Fibroblast of pulmonary artery (primary cell): ENCODE measurements at regions not wholly inside any gene's neighbourhood (a gene's known extent, or its start where the extent isn't known, plus 50 kb on each side); places are given as distances from the start of the nearest gene placed in this dataset.

ENCODE experiments used
- DNase-seq: peaks from one replicate; pipeline ENCODE4 v3.0.0-alpha.2; 2010; ENCODE audit warnings: low read depth
- H3K4me3 ChIP-seq: replicated peaks from 2 replicates; pipeline ENCODE4 v1.5.1; 2011; ENCODE audit warnings: low read depth, mild to moderate bottlenecking, control low read depth, low read length, moderate library complexity
- CTCF ChIP-seq: IDR thresholded peaks from 2 replicates; pipeline ENCODE4 v1.5.1; 2011; ENCODE audit warnings: mild to moderate bottlenecking, control low read depth, low read length, inconsistent platforms; ENCODE audit errors: missing control alignments

- DNase-seq = no peak
- H3K4me3 ChIP-seq = no peak overlapping the region
- no peak for TF ChIP-seq CTCF
These were observed 628.6 kb upstream of the CCDC54 start for GRCh38 chr3:106748472-106749262.

- DNase-seq = no peak
- no peak overlapping the region for H3K4me3 ChIP-seq
- TF ChIP-seq CTCF = no peak
These were observed 627.1 kb upstream of the CCDC54 start for GRCh38 chr3:106750092-106750491.

DNA sequence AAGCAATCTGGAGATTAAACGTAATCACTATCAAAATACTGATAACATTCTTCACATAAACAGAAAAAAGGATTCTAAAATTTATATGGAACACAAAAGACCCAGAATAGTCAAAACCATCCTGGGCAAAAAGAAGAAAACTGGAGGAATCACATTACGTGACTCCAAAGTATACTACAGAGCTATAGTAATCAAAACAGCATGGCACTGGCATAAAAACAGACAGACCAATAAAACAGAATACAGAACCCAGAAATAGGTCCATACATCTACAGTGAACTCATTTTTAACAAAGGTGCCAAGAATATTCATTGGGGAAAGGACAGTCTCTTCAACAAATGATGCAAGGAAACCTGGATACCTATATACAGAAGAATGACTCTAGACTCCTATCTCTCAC is 621.9 kb upstream of the CCDC54 start:
- no peak for TF ChIP-seq CTCF
- DNase-seq = no peak
- H3K4me3 ChIP-seq = no peak overlapping the region

- no peak overlapping the region for H3K4me3 ChIP-seq
- DNase-seq = no peak
- TF ChIP-seq CTCF = no peak
These were observed 620.3 kb upstream of the CCDC54 start for GRCh38 chr3:106756901-106757300.

GRCh38 chr3:106758459-106758858 is 618.8 kb upstream of the CCDC54 start:
- no peak overlapping the region for H3K4me3 ChIP-seq
- no peak for DNase-seq
- TF ChIP-seq CTCF = no peak

GRCh38 chr3:106759731-106760130 is 617.5 kb upstream of the CCDC54 start:
- no peak for TF ChIP-seq CTCF
- no peak overlapping the region for H3K4me3 ChIP-seq
- DNase-seq = no peak

DNA sequence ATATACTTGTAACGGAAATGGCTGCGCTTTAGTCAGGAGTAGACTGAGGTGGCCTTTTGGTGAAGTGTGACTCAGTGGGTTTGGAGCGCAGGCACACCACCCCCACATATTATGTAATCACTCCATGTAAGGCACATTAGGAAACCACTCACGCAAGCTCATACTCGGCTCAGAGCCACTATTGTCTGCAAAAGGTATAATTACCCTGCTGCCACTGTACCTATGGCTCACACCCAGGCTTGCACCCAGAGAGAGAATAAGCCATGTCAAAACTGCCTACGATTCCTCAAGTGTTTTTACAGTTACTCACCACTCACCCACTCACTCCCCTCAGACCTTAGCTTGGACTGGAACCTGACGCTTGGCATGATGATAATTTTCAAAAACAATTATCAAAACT is 611.9 kb upstream of the CCDC54 start:
- peak; percentile 97 for DNase-seq
- no peak overlapping the region for H3K4me3 ChIP-seq
- no peak for TF ChIP-seq CTCF
